Panc1 (cell line): ENCODE measurements at regions not wholly inside any gene's neighbourhood (a gene's known extent, or its start where the extent isn't known, plus 50 kb on each side); places are given as distances from the start of the nearest gene placed in this dataset.

Source experiments
- ATAC-seq: fragments of 200-7000 bp; cut with Tn5 transposase; 2 replicates; pipeline ENCODE4 v1.9.1; 2020; ENCODE audit warnings: mild to moderate bottlenecking, moderate library complexity
- BruUV-seq: library from RNA; stranded (reverse); fragments of 400-500 nt; replicated peaks from 2 replicates; lab custom pipeline; 2021; lab: Mats Ljungman, UMichigan
- CTCF ChIA-PET: fragments of 300-600 bp; sonication (Branson Sonifier 250); formaldehyde crosslinking; loops from one replicate; lab custom pipeline; 2022; ENCODE audit warnings: antibody characterized with exemption; lab: Charles Lee
- POLR2A ChIA-PET: fragments of 300-600 bp; sonication (Branson Sonifier 250); formaldehyde crosslinking; loops from one replicate; lab custom pipeline; 2022; ENCODE audit warnings: antibody characterized with exemption; lab: Charles Lee
- DNase-seq: peaks from one replicate; pipeline ENCODE4 v3.0.0-alpha.2; 2010; ENCODE audit warnings: low read depth, low spot score
- H3K27ac ChIP-seq: 2 replicates; pipeline ENCODE4 v1.5.1; 2011; ENCODE audit warnings: mild to moderate bottlenecking, low read length, inconsistent platforms
- H3K27me3 ChIP-seq: fragments of 200-500 bp; sonication (Bioruptor generic); 2 replicates; pipeline ENCODE4 v1.6.0; 2014; ENCODE audit warnings: low read length, inconsistent platforms; ENCODE audit not compliant: control insufficient read depth, insufficient read depth
- H3K36me3 ChIP-seq: fragments of 200-500 bp; sonication (Bioruptor generic); 2 replicates; pipeline ENCODE4 v1.5.1; 2014; ENCODE audit warnings: inconsistent platforms, mild to moderate bottlenecking, low read length, moderate library complexity; ENCODE audit not compliant: control insufficient read depth, insufficient read depth
- H3K4me1 ChIP-seq: 2 replicates; pipeline ENCODE4 v1.5.1; 2011; ENCODE audit warnings: inconsistent platforms, mild to moderate bottlenecking, low read length, moderate library complexity; ENCODE audit not compliant: control insufficient read depth, insufficient read depth
- H3K4me3 ChIP-seq, 2 experiments: 2 replicates each; pipeline ENCODE4 v1.5.1; 2011 to 2012; ENCODE audit warnings: low read depth in 2 of 2, low read length in 2 of 2, mild to moderate bottlenecking in 2 of 2, inconsistent platforms in 1 of 2, moderate library complexity in 1 of 2
- H3K9me3 ChIP-seq: fragments of 200-500 bp; sonication (Bioruptor generic); 2 replicates; pipeline ENCODE4 v1.5.1; 2014; ENCODE audit warnings: low read depth, mild to moderate bottlenecking, inconsistent platforms, low read length, moderate library complexity; ENCODE audit not compliant: control insufficient read depth, insufficient read depth
- CTCF ChIP-seq: fragments of 450-650 bp; IDR thresholded peaks from 2 replicates; pipeline ENCODE4 v1.5.1; 2017; ENCODE audit warnings: mild to moderate bottlenecking
- POLR2AphosphoS5 ChIP-seq: IDR thresholded peaks from 2 replicates; pipeline ENCODE4 v1.6.1; 2012; ENCODE audit warnings: mild to moderate bottlenecking, low read depth, low read length, moderate library complexity
- SIN3A ChIP-seq: IDR thresholded peaks from 2 replicates; pipeline ENCODE4 v1.6.1; 2012; ENCODE audit warnings: low read depth, mild to moderate bottlenecking, low read length, moderate library complexity, borderline replicate concordance; ENCODE audit not compliant: insufficient read depth
- TCF7L2 ChIP-seq: IDR thresholded peaks from 2 replicates; pipeline ENCODE4 v1.6.1; 2011; ENCODE audit warnings: mild to moderate bottlenecking, low read depth, low read length, inconsistent platforms
- in situ Hi-C: cut with HindIII; loops from 2 replicates; pipeline ENCODE4 v1.10.0; 2016; ENCODE audit warnings: low sequenced_read_pairs, low pct_unique_long_range_greater_than_20kb
- intact Hi-C: fragments of 100-400 bp; cut with micrococcal nuclease; formaldehyde crosslinking; loops from one replicate; pipeline ENCODE4 v1.10.0; 2022; ENCODE audit not compliant: unreplicated experiment
- TF ChIP-seq, protein P1 (sequence below), 2 experiments: IDR thresholded peaks; 2 replicates each; pipeline ENCODE4 v1.6.1; 2011 to 2012; ENCODE audit warnings: low read depth in 2 of 2, control low read depth in 1 of 2, low read length in 1 of 2, mild to moderate bottlenecking in 1 of 2, moderate library complexity in 1 of 2; ENCODE audit not compliant: insufficient read depth in 1 of 2

GRCh38 chr4:17068392-17068791, 169.9 kb upstream of the LDB2 start:
- BruUV-seq: no TSS peak

GRCh38 chr4:17066972-17067371, 168.5 kb upstream of the LDB2 start:
- TF ChIP-seq CTCF (no peak), TCF7L2 (no peak), POLR2AphosphoS5 (no peak), SIN3A (no peak)
- TF ChIP-seq, protein P1, sequence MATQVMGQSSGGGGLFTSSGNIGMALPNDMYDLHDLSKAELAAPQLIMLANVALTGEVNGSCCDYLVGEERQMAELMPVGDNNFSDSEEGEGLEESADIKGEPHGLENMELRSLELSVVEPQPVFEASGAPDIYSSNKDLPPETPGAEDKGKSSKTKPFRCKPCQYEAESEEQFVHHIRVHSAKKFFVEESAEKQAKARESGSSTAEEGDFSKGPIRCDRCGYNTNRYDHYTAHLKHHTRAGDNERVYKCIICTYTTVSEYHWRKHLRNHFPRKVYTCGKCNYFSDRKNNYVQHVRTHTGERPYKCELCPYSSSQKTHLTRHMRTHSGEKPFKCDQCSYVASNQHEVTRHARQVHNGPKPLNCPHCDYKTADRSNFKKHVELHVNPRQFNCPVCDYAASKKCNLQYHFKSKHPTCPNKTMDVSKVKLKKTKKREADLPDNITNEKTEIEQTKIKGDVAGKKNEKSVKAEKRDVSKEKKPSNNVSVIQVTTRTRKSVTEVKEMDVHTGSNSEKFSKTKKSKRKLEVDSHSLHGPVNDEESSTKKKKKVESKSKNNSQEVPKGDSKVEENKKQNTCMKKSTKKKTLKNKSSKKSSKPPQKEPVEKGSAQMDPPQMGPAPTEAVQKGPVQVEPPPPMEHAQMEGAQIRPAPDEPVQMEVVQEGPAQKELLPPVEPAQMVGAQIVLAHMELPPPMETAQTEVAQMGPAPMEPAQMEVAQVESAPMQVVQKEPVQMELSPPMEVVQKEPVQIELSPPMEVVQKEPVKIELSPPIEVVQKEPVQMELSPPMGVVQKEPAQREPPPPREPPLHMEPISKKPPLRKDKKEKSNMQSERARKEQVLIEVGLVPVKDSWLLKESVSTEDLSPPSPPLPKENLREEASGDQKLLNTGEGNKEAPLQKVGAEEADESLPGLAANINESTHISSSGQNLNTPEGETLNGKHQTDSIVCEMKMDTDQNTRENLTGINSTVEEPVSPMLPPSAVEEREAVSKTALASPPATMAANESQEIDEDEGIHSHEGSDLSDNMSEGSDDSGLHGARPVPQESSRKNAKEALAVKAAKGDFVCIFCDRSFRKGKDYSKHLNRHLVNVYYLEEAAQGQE (IDR thresholded peaks at IDR 0.05; ENCODE audit: insufficient read depth in 1 of 2, low read depth in 2 of 2, low read length in 1 of 2): no peak
- H3K27me3 ChIP-seq: no peaks in the 10 kb centered on the region
- H3K27ac ChIP-seq: no peak overlapping the region
- H3K9me3 ChIP-seq: no peaks in the 10 kb centered on the region
- in situ Hi-C loops: no loop called here
- BruUV-seq: no TSS peak
- DNase-seq (no peak), ATAC-seq (no peak)
- ChIA-PET POLR2A (no interaction called here), CTCF (no interaction called here)
- H3K4me3 ChIP-seq: no peak overlapping the region
- intact Hi-C loops: no loop called here
- no peaks in the 10 kb centered on the region for H3K36me3 ChIP-seq
- H3K4me1 ChIP-seq: no peaks in the 10 kb centered on the region

More at GRCh38 chr4:17068392-17068791, 169.9 kb upstream of the LDB2 start:
- no peaks in the 10 kb centered on the region for H3K9me3 ChIP-seq
- no peaks in the 10 kb centered on the region for H3K4me1 ChIP-seq
- intact Hi-C loops: no loop called here
- ChIA-PET POLR2A (no interaction called here), CTCF (no interaction called here)
- no peaks in the 10 kb centered on the region for H3K36me3 ChIP-seq
- no peaks in the 10 kb centered on the region for H3K27me3 ChIP-seq
- H3K27ac ChIP-seq: no peak overlapping the region
- ATAC-seq: no peak
- H3K4me3 ChIP-seq: no peak overlapping the region
- TF ChIP-seq TCF7L2 (no peak), POLR2AphosphoS5 (no peak), CTCF (no peak), SIN3A (no peak)
- TF ChIP-seq, protein P1 (IDR thresholded peaks at IDR 0.05; ENCODE audit: insufficient read depth in 1 of 2, low read depth in 2 of 2, low read length in 1 of 2): no peak
- in situ Hi-C loops: no loop called here
- no peak for DNase-seq
